ENCODE measurements at regions not wholly inside any gene's neighbourhood (a gene's known extent, or its start where the extent isn't known, plus 50 kb on each side); places are given as distances from the start of the nearest gene placed in this dataset.
"Not testable (repeated sequence)": the region's sequence is repeated elsewhere in the genome, so short reads cannot be mapped to it uniquely, and the experiment has no call there.

DNA sequence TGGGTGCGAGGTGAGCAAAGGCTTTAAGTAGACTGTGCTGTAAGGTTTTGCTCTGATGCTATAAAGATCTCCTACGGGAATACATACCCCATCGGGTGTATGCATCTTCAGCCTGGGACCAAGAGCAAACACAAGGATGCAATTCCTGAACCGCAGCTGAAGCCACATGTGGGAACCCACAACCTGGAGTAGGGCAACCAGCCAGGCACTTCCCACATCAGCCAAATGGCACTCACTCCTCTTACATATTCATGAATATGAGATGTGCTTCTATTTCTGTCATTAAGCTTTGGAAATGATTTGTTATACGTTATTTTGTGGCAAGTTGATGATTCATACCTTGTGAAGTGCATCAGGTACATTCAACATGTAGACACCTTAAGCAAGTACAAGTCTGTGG is 619.2 kb downstream of the C6orf118 start:
- DNase-seq, result no peak

DNA sequence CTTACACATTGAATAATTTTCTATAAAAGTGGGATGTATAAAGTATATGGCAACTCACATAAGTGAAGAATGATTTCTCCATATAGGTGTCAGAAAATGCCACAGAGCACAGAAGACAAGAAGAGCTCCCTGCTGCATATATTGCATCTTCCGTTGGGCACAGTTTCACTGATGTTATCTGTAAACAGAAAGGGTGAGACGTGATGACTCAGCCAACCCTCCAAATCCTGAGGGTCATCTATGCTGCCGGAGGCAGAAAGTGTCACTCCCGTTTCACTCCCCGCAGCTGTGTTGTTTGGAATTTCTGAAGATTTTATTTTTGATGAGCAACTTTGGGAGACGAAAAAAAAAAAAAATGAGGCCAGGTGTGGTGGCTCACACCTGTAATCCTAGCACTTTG is 644.1 kb downstream of the C6orf118 start:
- no peak for DNase-seq

DNA sequence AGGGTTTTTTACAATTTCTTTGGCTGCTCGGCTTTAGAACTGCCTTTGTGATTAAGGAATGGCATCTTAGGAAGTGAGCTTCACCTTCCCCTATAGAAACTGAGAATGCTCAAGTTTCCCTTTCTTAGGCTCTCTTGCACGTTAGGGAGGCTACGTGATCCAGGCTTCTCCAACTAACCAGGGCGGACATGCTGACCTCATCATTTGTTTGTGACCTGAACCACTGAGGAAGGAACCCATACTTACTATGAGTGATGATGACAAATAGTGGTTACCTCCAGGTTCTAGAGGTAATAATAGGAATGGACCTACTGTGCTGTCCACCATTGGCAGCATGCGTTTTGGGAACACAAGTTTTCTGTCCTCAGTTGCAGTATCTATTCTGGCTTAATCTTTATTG is 645.8 kb downstream of the C6orf118 start:
- no peak for DNase-seq

DNA sequence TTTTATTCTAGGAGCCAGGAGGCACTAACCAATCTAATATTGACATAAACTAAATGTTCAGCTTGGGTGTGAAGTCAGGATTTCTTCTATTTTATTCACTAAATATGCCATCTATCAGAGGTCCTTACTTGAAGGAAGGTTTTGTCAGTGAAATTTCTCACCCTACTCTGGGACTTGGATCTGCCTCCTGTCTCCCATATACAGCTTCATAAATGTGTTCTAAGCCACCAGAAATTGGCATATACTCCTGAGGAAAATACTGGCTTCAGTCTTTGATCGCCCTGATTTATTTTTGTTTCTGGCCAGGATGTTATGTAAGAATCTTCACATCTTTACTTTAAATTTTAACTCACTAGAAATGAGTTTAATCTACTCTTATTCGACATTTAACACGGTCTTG is 647.7 kb downstream of the C6orf118 start:
- no peak for DNase-seq

DNA sequence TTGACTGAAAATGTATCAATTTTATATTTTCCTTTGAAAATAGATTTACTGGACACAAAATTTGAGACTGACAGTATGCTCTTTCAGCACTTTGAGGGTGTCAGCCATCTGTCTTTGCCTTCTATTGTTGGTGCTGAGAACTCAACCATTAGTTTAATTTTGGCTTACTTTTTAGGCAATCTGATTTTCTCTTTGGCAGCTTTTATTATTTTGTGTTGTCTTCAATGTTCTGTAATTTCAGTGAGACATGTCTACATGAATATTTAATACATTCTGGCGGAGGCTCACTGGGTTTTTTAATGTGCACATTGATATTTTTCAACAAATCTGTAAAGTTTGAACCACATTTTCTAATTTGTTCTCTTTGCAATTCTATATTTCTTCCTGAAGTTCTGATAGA is 648.6 kb downstream of the C6orf118 start:
- DNase-seq, result no peak

DNA sequence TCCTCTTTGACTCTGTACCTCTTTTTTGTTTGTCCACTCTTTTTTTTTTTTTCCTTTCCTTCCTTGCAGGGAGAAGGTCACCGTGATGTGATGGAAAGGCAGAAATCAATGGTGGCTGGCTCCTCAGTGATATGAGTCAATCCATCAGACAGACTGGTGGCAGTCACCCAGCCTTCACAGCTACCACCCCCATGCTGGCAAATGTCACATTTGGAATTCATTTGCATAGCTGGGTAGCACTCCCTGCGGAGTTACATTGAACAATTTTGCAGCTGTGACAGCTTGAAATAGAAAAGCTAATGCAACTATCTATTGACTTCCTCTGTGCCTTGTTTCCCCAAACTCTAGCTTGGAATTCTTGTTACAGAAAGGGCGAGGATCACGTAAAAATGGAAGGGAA is 668.4 kb downstream of the C6orf118 start:
- DNase-seq, result no peak

DNA sequence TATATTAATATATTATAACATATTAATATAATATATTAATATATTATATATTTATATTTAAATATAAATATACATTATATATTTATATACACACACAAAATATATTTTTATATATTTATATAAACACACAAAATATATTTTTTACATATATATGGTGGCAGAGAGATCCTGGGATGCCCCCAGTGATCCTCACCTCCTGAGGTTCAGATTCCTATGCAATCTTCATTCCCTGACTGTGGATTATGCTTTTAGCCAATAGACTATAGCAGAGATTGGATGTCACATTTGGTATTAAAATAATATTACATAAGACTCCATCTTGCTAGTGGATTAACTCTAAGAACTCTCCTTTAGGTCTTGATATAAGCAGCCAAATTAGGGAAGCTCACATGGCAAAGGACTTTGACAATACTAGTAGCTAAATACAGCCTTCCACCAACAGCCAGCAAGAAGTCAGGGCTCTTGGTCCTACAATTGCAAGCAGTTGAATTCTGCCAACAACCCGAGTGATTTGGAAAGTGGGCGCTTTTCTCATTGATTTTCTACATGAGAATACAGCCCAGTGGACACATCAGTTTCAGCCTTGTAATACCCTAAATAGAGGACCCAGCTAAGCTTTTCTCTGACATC is 681.0 kb downstream of the C6orf118 start:
- DNase-seq, result no peak

DNA sequence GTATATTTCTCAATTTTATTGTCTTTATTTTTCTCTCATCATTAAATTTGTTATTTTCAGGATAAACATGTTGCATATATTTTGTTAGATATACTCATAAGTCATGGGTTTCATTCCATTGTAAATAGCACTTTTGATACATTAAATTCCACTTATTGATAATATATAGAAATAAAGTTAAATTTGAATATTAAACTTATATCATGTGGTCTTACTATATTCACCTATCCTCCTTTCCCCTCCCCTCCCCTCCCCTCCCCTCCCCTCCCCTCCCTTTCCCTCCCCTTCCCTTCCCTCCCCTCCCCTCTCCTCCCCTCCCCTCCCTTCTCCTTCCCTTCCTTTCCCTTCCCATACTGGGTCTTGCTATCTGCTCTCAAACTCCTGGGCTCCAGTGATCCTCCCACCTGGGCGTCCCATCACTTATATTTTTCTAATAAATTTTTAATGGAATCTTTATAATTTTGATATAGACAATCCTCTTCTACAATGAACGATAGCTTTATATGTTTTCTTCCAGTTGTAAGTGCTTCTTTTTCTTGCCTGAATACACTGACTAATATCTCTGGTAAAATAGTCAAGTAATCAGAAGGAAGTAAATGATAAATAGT is 692.4 kb downstream of the C6orf118 start:
- DNase-seq, result no peak

DNA sequence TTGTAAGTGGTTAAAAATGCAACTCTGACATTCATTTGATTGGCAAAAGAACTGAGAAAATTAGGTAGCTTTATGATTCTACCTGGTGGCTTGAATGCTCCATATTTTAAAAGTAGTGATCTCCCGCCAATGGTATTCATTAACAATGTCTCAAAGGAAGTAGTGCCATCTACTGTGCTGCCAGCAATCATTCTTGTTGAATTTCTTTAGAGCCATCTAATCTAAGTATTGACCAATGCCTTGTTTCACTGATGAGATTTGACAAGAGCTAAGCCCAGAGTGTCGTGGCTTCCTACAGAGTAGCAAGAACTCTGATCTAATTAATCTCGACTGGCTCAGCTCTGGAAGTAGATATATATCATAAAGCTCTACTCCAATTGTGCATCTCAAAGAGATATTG is 696.7 kb downstream of the C6orf118 start:
- no peak for DNase-seq

DNA sequence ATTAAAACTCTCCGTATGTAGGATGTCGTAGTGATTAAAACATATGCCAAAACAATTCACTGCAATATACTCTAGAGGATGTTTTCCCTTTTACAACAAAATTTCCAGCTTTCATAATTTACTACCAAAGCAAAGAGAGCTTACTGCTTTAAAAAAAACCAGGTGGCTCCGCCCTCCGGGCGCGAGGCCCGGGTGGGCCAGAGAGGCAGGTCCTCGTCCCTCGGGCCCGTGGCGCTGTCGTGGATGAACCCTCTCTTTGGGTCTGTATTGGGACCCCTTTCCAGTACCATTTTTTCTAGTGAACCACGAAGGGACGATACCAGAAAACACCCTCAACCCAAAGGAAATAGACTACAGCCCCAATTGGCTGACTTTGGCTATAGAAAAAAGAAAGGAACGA is 698.5 kb downstream of the C6orf118 start:
- DNase-seq, result not testable (repeated sequence)

DNA sequence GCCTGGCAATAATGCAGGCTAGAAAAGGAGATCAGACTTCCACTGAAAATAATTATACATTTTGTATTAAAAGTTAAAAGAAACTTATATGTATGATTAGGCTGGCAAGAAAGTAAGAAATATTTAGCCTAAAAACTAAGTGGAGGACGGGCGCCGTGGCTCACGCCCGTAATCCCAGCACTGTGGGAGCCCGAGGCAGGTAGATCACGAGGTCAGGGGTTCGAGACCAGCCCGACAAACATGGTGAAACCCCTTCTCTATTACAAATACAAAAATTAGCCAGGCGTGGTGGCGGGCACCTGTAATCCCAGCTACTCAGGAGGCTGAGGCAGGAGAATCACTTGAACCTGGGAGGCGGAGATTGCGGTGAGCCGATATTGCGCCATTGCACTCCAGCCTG is 707.0 kb downstream of the C6orf118 start:
- not testable (repeated sequence) for DNase-seq

DNA sequence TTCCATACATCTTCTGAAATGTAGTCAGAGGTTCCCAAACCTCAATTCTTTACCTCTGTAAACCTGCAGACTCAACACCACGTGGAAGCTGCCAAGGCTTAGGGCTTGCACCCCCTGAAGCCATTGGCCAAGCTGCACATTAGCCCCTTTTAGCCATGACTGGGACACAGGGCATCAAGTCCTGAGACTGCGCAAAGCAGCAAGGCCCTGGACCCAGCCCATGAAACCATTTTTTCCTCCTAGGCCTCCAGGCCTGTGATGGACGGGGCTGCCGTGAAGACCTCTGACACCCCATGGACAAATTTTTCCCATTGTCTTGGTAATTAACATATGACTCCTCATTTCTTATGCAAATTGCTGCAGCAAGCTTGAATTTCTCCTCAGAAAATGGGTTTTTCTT is 727.8 kb downstream of the C6orf118 start:
- DNase-seq, result no peak

DNA sequence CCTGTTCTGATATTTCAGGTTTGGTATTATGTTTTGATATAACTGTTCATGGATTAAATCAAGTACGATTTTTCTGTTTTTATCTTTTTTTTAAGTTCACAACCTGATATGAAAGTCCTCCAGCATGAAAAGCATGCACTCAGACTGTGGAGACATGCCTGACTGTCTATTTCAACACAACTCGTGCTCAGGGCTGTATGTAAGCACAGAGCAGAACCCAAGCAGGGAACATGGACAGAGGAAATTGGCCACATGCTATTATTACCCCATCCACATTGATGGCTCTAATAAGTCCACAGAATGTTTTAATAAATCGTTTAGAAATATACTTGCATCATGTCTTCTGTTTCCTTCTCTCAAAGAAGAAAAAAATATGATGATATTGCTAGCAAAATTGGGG is 730.4 kb downstream of the C6orf118 start:
- DNase-seq, result no peak

DNA sequence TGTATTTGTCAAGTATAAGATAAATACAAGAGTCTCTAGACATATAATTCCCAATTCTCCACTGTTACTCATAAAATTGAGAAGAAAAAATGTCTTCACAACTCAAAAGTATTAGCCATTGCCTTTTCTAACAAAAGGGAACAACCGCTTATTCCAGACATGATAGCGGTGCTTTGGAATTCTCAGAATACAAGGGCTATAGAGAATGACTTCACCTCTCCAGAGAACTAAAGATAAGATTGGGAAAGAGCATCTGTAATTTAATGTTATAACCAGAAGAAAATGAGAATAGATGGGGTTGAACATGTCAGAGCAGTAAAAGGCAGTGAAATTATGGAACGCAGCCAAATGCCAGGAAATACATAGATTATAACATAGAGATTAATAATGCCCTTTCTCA is 730.8 kb downstream of the C6orf118 start:
- no peak for DNase-seq

DNA sequence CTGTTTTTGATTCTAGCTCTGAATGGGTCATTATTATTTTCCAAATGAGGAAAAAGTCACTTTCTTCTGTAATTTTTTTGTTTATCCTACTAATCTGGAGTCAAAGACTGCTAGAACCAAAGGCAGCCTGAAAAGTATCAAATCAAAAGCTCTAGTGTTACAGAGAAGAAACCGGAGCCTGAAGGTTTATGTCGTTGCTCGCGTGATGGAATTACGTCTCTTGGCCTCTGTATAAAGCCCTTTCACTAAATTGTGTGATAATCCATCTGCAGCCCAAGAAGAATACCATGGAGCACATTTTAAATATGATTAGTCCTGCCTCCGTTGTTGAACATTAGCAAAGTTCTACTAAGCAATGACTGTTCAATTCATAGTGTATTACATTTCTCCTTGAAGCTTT is 738.6 kb downstream of the C6orf118 start:
- DNase-seq, result no peak

DNA sequence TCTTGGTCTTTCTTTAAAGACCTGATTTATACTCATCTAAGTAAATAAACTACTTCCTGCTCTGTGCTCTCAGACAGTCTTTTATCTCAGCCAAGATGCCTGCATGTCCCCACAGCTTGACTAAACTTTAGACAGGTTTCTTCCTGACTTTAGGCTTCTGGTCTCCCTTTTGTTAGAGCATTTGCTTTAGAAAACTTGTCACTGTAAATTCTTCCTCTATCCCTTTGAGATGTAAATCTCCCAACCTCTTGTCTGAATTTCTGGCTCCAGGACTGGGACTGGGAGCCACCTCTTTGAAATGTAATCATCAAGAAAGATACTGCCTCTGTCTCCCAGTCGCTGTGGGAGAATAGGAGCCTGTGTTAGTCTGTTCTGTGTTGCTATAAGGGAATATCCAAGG is 739.9 kb downstream of the C6orf118 start:
- no peak for DNase-seq

DNA sequence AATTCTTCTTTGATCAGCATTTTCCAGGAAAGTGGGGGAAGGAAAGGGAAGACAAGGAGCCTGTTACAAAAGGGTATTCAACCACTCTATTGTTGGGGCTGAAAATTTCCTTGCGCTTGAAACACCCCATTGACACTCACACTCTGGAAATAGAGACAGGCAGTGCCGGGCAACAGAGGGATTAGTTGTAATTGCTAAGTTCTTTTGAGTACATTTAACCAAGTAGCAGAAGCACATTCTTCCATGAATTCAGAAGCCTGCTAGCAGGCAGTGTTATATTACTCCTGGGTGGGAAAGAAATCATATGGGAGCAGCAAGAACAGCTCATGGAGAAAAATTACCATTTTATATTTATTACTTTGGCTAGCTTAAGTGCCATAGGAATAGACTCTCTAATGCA is 745.5 kb downstream of the C6orf118 start:
- no peak for DNase-seq

DNA sequence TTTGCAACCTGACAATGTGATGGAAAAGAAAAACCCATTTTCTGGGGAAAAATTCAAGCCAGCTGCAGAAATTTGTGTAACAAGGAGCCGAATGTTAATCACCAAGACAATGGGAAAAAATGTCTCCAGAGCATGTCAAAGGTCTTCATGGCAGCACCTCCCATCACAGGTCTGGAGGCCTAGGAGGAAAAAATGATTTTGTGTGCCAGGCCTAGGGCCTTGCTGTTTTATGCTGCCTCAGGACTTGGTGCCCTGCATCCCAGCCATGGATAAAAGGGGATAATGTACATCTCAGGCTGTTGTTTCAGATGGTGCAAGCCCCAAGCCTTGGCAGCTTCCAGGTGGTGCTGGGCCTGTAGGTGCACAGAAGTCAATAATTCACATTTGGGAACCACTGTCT is 747.7 kb downstream of the C6orf118 start:
- no peak for DNase-seq

DNA sequence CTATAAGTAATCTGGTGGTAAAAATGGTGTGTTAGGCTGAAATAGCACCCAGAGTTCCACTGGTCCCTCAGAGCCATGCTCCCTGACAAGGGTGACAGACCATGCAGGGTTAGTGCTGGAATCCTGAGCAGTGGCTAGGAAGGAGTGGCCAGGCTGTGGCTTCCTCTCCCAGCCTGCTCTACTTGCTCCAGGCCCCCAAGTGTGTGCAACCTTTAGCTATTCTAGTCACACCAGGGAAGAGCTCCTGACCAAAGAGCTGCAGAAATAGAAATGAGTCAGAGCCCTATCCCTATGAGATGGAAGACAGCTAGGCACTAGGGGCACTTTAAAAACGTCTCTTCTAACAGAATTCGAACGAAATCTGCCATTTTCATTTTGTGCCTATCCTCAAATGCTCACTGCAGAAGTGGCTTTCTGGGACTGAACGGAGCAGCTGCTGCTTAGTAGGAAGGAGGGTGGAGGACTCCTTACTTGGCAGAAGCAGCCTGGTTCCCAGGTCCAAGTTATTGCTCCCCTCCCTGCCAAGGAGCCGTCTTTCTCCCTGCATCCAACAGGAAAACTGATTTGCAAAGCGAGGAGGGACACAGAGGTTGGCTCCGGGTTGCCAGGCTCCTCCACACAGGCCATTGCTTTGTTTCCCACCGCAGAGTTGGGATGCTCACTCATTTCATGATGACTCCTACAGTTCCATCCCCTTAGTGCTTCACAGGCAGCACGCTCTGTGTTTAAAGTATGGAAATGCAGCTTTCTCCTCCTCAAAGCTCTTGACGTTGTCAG is 754.5 kb downstream of the C6orf118 start:
- DNase-seq, result no peak

DNA sequence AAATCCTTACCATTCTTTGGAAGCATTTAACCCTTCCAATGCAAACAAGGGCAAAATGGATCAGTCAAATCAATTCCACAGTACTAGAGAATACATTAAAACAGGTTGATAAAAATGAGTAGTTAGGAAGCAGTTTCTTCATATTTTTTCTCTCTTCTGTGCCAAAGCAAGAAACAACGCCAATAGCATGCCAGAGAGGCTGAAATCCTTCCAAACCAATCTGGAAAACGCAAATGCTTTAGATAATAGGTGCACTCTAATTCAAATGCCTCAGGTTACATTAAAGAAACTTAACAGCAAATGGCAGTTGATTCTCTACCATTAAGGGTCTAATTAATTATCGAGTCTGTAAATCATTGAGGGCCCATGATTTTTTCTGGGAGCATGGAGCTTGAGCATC is 755.2 kb downstream of the C6orf118 start:
- no peak for DNase-seq

DNA sequence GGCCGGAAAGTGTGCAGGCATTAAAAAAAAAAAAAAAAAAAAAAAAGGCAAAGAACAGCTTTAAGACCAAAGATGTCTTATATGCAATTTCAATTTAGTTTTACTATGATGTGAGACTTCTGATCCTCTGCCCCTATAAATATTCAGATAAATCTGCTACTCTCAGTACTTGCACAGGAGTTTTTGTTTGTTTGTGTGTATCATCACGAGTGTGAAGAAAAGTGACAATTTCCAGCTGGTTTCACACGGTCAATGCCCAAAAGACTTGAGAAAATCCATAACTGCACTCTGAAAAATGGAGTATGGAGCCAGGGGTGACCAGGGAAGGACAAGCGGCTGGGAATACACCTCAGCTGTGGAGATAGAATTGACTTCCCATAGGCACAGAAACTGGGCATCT is 757.7 kb downstream of the C6orf118 start:
- no peak for DNase-seq

DNA sequence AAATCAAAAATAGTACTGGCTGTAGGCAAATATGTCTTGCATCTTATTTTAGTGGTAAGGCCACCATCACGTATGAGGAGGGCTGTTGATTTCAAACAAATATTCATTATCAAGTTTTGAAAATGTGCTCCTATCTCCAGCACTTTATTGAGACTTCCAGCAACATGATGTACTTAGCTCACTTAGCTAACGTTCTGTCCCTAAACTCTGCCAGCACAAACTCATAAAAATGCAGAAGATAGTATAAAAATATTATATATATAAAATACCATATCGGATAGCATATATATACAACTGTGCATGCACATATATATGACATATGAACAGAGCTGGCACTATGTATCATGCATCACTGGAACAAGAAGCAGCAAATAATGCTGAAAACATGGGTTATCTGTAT is 762.3 kb downstream of the C6orf118 start:
- DNase-seq, result no peak

DNA sequence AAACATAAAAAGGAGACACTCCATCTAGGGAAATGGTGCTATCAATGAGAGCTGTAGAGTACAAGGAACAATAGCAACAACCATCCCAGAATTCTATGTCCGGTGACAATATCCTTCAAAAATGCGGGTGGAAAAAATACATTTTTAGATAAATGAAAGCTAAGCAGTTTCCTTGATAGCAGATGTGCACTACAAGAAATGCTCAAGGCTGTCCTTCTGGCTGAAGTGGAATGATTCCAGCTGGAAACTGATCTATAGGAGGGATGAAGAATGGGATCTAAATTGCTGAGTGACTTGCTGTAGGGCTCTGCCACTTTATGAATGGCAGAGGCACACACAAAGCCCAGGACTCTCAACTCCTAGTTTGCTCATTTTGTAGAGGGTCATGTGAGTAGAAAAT is 763.1 kb downstream of the C6orf118 start:
- no peak for DNase-seq

DNA sequence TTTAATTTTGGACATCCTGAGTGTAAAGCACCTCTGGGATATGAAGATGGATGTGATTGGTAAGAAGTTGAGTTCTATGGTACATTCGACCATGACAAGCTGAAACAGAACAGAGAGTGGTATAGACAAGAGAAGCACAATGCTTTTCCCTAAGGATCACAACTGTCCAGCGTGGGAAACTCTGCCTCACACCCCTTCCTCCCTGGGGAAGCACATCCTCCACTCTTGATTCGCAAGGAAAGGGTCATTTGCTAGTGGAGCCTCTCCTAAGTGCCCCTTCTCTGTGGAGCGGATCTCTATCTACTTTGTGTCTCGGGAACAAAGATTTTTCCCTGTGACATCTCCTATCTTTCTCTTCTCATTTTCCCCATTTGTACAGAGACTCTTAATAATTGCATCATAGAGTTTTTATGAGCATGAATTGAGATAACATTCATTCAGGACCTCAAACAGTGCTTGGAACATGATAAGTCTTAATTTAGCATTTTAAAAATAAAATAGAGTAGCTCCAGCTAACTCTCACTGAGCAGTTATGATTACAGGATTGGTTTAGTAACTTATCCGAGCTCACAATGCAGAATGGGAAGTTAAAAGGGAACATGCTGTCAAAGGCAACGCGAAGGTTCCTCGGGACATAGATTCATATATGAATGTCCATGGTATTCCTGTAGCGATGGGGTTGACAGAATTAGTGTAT is 775.2 kb downstream of the C6orf118 start:
- DNase-seq, result no peak
